Gastrocnemius medialis (tissue), 4 donors: ENCODE measurements at regions not wholly inside any gene's neighbourhood (a gene's known extent, or its start where the extent isn't known, plus 50 kb on each side); places are given as distances from the start of the nearest gene placed in this dataset.

Experiments used
- CTCF ChIP-seq, 5 experiments: fragments of 450-650 bp in 3 of 5; fragments of 200-600 bp in 2 of 5; sonication (generic) in 2 of 5; IDR thresholded peaks in 4 of 5; conservative IDR thresholded peaks in 1 of 5; 1 replicate in 4 of 5; 2 replicates in 1 of 5; pipeline ENCODE4 v1.5.1; 2016 to 2019; ENCODE audit warnings: antibody characterized with exemption in 5 of 5, mild to moderate bottlenecking in 3 of 5, moderate library complexity in 3 of 5
- POLR2A ChIP-seq, 2 donors: fragments of 450-650 bp; IDR thresholded peaks; one replicate each; pipeline ENCODE4 v1.6.1; 2017; ENCODE audit warnings: antibody characterized with exemption in 2 of 2, mild to moderate bottlenecking in 2 of 2, moderate library complexity in 2 of 2

- TF ChIP-seq POLR2A (IDR thresholded peaks at IDR 0.05) = no peak
- no peak for TF ChIP-seq CTCF (IDR thresholded peaks at IDR 0.05 in 4 of 5, conservative IDR thresholded peaks at IDR 0.05 in 1 of 5)
Observed at GRCh38 chr6:91754691-91755090, 1167.8 kb upstream of the MAP3K7 start.
